ENCODE measurements at regions not wholly inside any gene's neighbourhood (a gene's known extent, or its start where the extent isn't known, plus 50 kb on each side); places are given as distances from the start of the nearest gene placed in this dataset.
"Not testable (repeated sequence)": the region's sequence is repeated elsewhere in the genome, so short reads cannot be mapped to it uniquely, and the experiment has no call there.

DNA sequence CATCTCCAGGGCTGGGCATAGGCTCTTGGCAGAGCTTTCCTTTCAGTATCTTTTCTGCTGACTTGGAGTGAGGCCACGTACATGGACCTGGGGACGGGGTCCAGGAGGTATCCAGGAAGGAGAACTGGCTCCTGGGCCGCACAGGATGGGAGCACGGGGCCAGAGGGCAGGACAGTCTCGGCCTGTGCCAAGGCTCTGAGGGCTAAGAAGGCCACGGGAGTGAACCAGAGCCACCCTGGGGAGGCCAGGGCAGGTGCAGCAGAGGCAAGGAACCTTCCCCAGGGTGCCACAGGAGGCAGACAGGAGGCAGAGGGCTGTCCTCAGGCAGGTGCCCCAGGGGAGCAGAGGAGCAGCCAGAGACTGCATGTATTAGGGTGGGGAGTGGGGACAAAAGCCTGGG lies 50.3 kb downstream of the PLXNA1 start:
- DNase-seq = no peak

GRCh38 chr3:127033786-127034185 lies 50.9 kb downstream of the PLXNA1 start:
- DNase-seq = no peak

- DNase-seq = no peak
These were observed 51.5 kb downstream of the PLXNA1 start for GRCh38 chr3:127034195-127034989.

DNA sequence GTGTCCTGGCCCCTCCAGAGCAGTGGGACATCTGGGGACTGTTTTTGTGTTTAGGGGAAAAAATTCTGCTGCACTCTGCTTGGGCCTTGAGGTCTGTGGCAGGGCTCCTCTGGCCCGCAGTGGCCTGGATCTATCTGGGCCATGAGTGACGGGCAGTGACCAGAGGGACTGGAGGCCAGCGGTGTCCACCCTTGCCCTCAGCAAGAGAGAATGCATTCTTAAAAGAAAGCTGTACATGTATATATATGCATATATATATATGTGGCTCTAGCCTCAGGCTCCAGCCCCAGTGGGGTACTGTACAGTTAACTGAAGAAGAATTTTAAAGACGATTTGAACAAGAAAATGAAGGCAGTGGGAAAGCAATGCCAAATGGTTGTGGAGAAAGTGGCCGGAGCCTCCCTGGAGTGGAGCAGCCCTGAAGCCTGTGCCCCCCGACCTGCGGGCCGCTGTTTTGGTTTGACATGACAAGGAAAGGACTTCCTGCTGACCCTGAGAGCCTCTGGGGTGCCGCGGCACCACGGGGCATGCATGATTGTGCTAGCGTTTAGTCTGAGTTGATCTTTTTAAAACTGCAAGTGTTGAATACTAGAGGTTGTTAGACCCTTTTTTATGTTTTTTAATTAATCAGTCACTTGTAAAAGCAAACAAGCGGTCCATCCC lies 52.2 kb downstream of the PLXNA1 start:
- no peak for DNase-seq

GRCh38 chr3:127035677-127036076 lies 52.8 kb downstream of the PLXNA1 start:
- DNase-seq = no peak

DNA sequence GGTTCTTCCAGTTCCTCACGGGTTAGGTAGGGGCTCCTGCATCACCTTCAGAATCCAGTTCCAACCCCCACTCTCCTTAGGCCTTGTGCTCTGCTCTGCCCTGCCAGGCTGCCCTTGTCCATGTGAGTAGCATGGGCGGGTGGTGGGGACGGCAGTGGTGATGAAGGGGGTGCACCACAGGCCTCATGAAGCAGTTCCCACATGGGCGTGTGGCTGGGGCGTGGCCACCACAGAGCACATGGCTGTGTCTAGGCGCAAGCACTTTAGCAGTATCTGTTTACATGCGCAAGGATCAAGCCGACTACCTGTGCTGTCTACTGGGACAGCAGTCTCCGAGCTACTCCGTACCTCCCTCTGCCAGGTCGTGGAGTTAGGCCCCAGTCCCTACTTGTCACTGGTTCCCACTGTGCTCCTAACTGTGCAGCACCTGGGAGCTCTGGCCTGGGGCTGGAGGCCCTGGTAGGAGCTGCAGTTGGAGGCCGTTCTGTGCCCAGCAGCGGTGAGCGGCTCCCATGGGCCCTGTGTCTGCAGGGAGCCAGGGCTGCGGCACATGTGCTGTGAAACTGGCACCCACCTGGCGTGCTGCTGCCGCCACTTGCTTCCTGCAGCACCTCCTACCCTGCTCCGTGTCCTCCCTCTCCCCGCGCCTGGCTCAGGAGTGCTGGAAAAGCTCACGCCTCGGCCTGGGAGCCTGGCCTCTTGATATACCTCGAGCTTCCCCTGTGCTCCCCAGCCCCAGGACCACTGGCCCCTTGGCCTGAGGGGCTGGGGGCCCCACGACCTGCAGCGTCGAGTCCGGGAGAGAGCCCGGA lies 53.5 kb downstream of the PLXNA1 start:
- DNase-seq = no peak

DNA sequence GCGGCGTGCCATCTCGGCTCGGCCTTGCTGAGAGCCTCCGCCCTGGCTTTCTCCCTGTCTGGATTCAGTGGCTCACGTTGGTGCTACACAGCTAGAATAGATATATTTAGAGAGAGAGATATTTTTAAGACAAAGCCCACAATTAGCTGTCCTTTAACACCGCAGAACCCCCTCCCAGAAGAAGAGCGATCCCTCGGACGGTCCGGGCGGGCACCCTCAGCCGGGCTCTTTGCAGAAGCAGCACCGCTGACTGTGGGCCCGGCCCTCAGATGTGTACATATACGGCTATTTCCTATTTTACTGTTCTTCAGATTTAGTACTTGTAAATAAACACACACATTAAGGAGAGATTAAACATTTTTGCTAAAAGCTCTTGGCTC lies 54.1 kb downstream of the PLXNA1 start:
- no peak for DNase-seq

- DNase-seq = no peak
These were observed 54.5 kb downstream of the PLXNA1 start for GRCh38 chr3:127037418-127037841.

- DNase-seq = no peak
These were observed 55.1 kb downstream of the PLXNA1 start for GRCh38 chr3:127037971-127038446.

- no peak for DNase-seq
These were observed 55.6 kb downstream of the PLXNA1 start for GRCh38 chr3:127038466-127038865.

- no peak for DNase-seq
These were observed 56.1 kb downstream of the PLXNA1 start for GRCh38 chr3:127038923-127039581.

DNA sequence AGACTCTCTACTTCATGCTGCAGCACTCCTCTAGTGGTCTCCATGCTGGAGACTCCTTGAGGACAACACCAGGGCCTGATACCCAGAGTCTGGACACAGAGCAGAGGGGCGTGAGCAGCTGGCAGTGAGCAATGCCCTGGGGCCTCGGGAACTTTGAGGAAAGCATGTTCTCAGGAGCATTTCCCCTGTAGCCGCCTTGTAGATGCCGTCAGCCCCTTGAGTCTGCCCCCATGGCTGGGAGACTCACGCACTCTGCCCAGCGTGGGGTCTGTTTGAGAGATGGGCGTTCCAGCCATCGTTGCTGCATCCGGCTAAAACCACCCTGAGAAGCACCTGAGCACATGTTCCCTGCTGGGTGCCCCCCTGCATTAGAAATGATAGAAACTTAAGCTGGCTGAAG lies 56.8 kb downstream of the PLXNA1 start:
- DNase-seq = no peak

DNA sequence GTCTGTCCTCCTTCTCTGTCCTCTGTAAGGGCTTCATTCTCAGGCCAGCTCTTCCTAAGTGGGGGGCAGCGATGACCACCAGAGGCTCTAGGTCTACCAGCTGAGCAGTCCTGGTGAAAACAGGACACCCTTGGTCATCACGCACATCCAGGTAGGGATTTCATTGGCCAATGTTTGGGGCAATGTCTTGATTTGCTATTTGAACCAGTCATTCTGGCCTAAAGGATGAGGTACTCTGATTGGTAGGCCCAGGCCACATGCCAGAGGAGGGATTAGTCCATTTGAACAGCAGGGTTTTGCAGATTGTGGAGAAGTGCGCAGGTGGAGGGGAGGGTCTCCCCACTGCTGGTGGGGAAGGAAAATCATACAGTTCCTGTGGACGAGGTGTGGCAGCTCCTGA lies 57.3 kb downstream of the PLXNA1 start:
- no peak for DNase-seq

DNA sequence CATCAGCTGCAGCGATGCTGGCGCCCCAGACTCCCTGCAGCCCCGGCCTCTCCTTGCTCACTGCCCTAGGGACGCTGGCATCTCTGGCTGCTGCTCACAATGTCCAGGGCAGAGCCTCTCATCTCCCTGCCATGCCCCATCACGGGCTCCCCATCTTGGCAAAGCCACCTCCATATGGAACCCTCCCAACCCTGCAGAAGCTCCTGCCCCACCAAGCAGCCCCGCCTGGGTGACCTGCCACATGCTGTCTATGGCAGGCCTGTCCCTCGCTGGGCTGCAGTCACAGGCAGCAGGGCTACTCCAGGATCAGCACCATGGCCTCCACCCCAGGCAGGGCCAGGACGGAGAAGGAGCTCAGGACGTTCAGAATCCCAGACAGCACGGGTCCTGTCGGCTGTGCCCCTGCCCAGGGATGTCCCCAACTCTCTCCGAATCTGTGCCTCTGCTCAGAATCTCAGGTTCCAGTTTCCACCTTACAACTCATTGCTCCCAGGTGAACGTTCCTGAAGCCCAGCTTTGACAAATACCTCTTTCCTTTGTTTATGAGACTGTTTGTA lies 58.4 kb downstream of the PLXNA1 start:
- DNase-seq = no peak

- no peak for DNase-seq
These were observed 59.0 kb downstream of the PLXNA1 start for GRCh38 chr3:127041933-127042332.

- DNase-seq = no peak
These were observed 59.7 kb downstream of the PLXNA1 start for GRCh38 chr3:127042634-127043033.

GRCh38 chr3:127043041-127043641 lies 60.2 kb downstream of the PLXNA1 start:
- DNase-seq = no peak

GRCh38 chr3:127043731-127044510 lies 61.0 kb downstream of the PLXNA1 start:
- DNase-seq = no peak

GRCh38 chr3:127044996-127045395 lies 62.1 kb downstream of the PLXNA1 start:
- DNase-seq = peak; percentile 15

DNA sequence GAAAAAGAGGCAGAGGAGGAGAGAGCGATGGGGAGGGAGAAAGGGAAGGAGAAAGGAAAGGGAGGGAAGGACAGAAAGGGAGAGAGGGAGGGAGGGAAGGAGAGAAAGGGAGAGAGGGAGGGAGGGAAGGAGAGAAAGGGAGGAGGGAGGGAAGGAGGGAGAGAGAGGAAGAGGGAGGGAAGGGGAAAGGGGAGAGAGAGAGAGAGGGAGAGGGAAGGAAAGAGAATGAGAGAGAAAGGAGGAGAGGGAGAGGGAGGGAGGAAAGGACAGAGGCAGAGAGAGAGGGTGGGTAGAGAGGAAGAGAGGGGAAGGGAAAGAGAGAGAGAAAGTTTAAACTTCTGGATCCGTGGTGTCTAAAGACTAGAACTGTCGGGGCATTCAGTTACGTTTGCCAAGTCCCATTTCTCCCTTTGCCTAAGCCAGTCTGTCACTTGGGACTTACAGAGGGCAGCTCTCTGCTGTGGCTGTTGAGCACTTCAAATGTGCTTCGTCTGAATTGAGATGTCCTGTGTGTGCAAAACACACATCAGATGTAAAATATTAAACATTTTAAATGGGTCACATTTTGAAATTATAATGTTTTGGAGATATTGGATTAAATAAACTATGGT lies 62.6 kb downstream of the PLXNA1 start:
- DNase-seq = no peak

- not testable (repeated sequence) for DNase-seq
These were observed 63.8 kb downstream of the PLXNA1 start for GRCh38 chr3:127046690-127047089.
